ENCODE measurements at regions not wholly inside any gene's neighbourhood (a gene's known extent, or its start where the extent isn't known, plus 50 kb on each side); places are given as distances from the start of the nearest gene placed in this dataset.

DNA sequence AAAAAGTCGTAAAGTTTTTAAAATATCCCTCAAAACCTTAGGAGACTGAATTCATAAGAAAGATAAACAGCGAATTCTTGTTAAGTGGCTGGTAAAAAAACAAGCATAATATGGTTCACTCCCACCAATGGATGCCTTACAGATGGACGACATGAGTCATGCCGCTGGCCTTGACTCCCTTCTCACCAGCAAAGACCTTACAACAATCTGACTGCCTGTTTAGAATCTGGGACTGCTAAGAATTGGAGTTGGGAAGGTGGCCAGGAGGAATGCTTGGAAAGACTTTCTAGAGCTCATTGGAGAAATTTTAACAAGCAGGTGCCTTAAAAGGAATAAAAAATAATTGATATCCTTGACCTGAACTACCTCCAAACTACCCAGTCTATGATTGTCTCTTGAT lies 206.9 kb upstream of the FMN2 start:
- Histone ChIP-seq H3K27me3 (ENCODE audit: insufficient read depth, poor library complexity, severe bottlenecking) (no peaks in the 10 kb centered on the region), H3K4me3 (replicated peaks; ENCODE audit: insufficient read depth, low read length) (no peak overlapping the region), H3K27ac (replicated peaks) (no peak overlapping the region)
- no peak for DNase-seq (ENCODE audit: low read depth in 1 of 2, low spot score in 1 of 2)
- TF ChIP-seq GABPA (IDR thresholded peaks at IDR 0.05; ENCODE audit: low read depth) (no peak), POLR2AphosphoS5 (IDR thresholded peaks at IDR 0.05; ENCODE audit: low read depth) (no peak)
- TF ChIP-seq, protein P1, sequence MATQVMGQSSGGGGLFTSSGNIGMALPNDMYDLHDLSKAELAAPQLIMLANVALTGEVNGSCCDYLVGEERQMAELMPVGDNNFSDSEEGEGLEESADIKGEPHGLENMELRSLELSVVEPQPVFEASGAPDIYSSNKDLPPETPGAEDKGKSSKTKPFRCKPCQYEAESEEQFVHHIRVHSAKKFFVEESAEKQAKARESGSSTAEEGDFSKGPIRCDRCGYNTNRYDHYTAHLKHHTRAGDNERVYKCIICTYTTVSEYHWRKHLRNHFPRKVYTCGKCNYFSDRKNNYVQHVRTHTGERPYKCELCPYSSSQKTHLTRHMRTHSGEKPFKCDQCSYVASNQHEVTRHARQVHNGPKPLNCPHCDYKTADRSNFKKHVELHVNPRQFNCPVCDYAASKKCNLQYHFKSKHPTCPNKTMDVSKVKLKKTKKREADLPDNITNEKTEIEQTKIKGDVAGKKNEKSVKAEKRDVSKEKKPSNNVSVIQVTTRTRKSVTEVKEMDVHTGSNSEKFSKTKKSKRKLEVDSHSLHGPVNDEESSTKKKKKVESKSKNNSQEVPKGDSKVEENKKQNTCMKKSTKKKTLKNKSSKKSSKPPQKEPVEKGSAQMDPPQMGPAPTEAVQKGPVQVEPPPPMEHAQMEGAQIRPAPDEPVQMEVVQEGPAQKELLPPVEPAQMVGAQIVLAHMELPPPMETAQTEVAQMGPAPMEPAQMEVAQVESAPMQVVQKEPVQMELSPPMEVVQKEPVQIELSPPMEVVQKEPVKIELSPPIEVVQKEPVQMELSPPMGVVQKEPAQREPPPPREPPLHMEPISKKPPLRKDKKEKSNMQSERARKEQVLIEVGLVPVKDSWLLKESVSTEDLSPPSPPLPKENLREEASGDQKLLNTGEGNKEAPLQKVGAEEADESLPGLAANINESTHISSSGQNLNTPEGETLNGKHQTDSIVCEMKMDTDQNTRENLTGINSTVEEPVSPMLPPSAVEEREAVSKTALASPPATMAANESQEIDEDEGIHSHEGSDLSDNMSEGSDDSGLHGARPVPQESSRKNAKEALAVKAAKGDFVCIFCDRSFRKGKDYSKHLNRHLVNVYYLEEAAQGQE (IDR thresholded peaks at IDR 0.05; ENCODE audit: insufficient replicate concordance, low read depth), result no peak
- TF ChIP-seq, protein P2, sequence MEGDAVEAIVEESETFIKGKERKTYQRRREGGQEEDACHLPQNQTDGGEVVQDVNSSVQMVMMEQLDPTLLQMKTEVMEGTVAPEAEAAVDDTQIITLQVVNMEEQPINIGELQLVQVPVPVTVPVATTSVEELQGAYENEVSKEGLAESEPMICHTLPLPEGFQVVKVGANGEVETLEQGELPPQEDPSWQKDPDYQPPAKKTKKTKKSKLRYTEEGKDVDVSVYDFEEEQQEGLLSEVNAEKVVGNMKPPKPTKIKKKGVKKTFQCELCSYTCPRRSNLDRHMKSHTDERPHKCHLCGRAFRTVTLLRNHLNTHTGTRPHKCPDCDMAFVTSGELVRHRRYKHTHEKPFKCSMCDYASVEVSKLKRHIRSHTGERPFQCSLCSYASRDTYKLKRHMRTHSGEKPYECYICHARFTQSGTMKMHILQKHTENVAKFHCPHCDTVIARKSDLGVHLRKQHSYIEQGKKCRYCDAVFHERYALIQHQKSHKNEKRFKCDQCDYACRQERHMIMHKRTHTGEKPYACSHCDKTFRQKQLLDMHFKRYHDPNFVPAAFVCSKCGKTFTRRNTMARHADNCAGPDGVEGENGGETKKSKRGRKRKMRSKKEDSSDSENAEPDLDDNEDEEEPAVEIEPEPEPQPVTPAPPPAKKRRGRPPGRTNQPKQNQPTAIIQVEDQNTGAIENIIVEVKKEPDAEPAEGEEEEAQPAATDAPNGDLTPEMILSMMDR (IDR thresholded peaks at IDR 0.05; ENCODE audit: insufficient read depth, low read length), result no peak

DNA sequence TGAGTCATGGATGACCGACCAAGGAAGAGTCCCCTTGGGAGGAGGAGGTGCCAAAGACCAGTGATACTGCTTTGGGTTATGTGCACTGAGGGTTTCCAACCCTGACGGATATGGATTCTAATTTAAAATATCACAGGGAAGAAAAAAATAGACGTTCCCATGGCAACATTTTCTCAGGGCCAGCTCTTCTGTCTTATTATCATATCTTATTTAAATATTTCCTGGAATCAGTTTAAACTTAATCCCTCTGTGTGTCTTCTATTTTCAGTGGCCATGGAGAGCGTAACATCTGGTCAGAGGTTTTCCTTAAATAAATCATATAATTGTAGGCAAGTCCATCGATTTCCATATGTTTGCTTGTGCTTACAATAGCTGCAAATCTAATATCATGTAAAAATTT lies 205.4 kb upstream of the FMN2 start:
- Histone ChIP-seq H3K27me3 (ENCODE audit: insufficient read depth, poor library complexity, severe bottlenecking) (no peaks in the 10 kb centered on the region), H3K4me3 (replicated peaks; ENCODE audit: insufficient read depth, low read length) (no peak overlapping the region), H3K27ac (replicated peaks) (no peak overlapping the region)
- TF ChIP-seq, protein P2 (IDR thresholded peaks at IDR 0.05; ENCODE audit: insufficient read depth, low read length), result no peak
- TF ChIP-seq SPI1 (IDR thresholded peaks at IDR 0.05; ENCODE audit: borderline replicate concordance, low read depth) (no peak), POLR2AphosphoS5 (IDR thresholded peaks at IDR 0.05; ENCODE audit: low read depth) (no peak), GABPA (IDR thresholded peaks at IDR 0.05; ENCODE audit: low read depth) (no peak)
- TF ChIP-seq, protein P1 (IDR thresholded peaks at IDR 0.05; ENCODE audit: insufficient replicate concordance, low read depth), result no peak
- no peak for DNase-seq (ENCODE audit: low read depth in 1 of 2, low spot score in 1 of 2)

DNA sequence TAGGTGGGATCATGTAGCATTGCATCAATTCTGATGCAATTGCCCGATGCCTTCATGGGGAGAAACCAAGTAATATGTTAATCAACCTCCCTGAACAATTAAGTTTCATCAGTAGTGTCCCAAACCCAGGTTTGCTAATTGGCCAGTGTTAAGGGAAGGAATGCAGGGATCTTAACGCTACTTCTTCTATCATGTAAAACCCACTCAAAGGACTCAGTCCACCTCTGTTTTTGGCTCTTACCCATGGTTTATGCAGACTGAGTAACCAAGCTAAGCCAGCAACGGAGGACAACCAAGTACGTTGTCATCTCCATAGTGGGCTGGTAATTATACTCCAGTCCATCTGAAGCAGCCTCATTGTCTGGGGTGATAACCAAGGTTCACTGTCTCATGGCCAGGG lies 203.0 kb upstream of the FMN2 start:
- no peak overlapping the region for H3K4me3 ChIP-seq (replicated peaks; ENCODE audit: insufficient read depth, low read length)
- no peaks in the 10 kb centered on the region for H3K27me3 ChIP-seq (ENCODE audit: insufficient read depth, poor library complexity, severe bottlenecking)
- TF ChIP-seq, protein P1 (IDR thresholded peaks at IDR 0.05; ENCODE audit: insufficient replicate concordance, low read depth), result no peak
- TF ChIP-seq GABPA (IDR thresholded peaks at IDR 0.05; ENCODE audit: low read depth) (no peak), SPI1 (IDR thresholded peaks at IDR 0.05; ENCODE audit: borderline replicate concordance, low read depth) (no peak), POLR2AphosphoS5 (IDR thresholded peaks at IDR 0.05; ENCODE audit: low read depth) (no peak)
- no peak overlapping the region for H3K27ac ChIP-seq (replicated peaks)
- no peak for DNase-seq (ENCODE audit: low read depth in 1 of 2, low spot score in 1 of 2)
